Parathyroid adenoma (tissue), 2 donors: ENCODE measurements at regions not wholly inside any gene's neighbourhood (a gene's known extent, or its start where the extent isn't known, plus 50 kb on each side); places are given as distances from the start of the nearest gene placed in this dataset.

ENCODE experiments used
- H2AFZ ChIP-seq: fragments of 300-600 bp; sonication (generic); one replicate; pipeline ENCODE4 v1.7.0; 2017; ENCODE audit warnings: antibody characterized with exemption, mild to moderate bottlenecking
- H3K27ac ChIP-seq: fragments of 300-600 bp; sonication (generic); one replicate; pipeline ENCODE4 v1.7.0; 2017
- H3K27me3 ChIP-seq: fragments of 300-600 bp; sonication (generic); one replicate; pipeline ENCODE4 v1.7.0; 2017; ENCODE audit warnings: low read length; ENCODE audit not compliant: control insufficient read depth, insufficient read depth
- H3K36me3 ChIP-seq: fragments of 300-600 bp; sonication (generic); one replicate; pipeline ENCODE4 v1.7.0; 2017; ENCODE audit warnings: low read length; ENCODE audit not compliant: control insufficient read depth, insufficient read depth
- H3K4me1 ChIP-seq: fragments of 300-600 bp; sonication (generic); one replicate; pipeline ENCODE4 v1.7.0; 2017; ENCODE audit warnings: control low read depth
- H3K4me2 ChIP-seq: fragments of 300-600 bp; sonication (generic); one replicate; pipeline ENCODE4 v1.7.0; 2017; ENCODE audit warnings: low read length
- H3K4me3 ChIP-seq: fragments of 300-600 bp; sonication (generic); one replicate; pipeline ENCODE4 v1.7.0; 2017; ENCODE audit warnings: low read depth, low read length
- H3K79me2 ChIP-seq: fragments of 300-600 bp; sonication (generic); one replicate; pipeline ENCODE4 v1.7.0; 2017; ENCODE audit warnings: control low read depth
- H3K9ac ChIP-seq: fragments of 300-600 bp; sonication (generic); one replicate; pipeline ENCODE4 v1.7.0; 2017; ENCODE audit warnings: mild to moderate bottlenecking
- H3K9me3 ChIP-seq: fragments of 300-600 bp; sonication (generic); one replicate; pipeline ENCODE4 v1.7.0; 2017; ENCODE audit warnings: low read length; ENCODE audit not compliant: control insufficient read depth
- CTCF ChIP-seq: fragments of 300-600 bp; sonication (generic); IDR thresholded peaks from one replicate; pipeline ENCODE4 v1.7.0; 2017; ENCODE audit warnings: antibody characterized with exemption, mild to moderate bottlenecking
- donor health status: primary hyperparathyroidism.

GRCh38 chr18:6575908-6576307 is 153.6 kb upstream of the ARHGAP28 start:
- no peak overlapping the region for H3K4me3 ChIP-seq

GRCh38 chr18:6576718-6577375 is 152.7 kb upstream of the ARHGAP28 start:
- H3K4me2 ChIP-seq = no peak overlapping the region

More at GRCh38 chr18:6575908-6576307, 153.6 kb upstream of the ARHGAP28 start:
- H3K9me3 ChIP-seq = no peaks in the 10 kb centered on the region
- H3K79me2 ChIP-seq = no peaks in the 10 kb centered on the region
- H3K4me1 ChIP-seq = no peaks in the 10 kb centered on the region
- H3K4me2 ChIP-seq = no peak overlapping the region
- TF ChIP-seq CTCF = no peak
- H3K9ac ChIP-seq = no peak overlapping the region
- H3K27ac ChIP-seq = no peak overlapping the region
- no peaks in the 10 kb centered on the region for H3K27me3 ChIP-seq
- H3K36me3 ChIP-seq = no peaks in the 10 kb centered on the region
- no peak overlapping the region for H2AFZ ChIP-seq

GRCh38 chr18:6578686-6579085 is 150.8 kb upstream of the ARHGAP28 start:
- H3K79me2 ChIP-seq = no peaks in the 10 kb centered on the region
- no peak overlapping the region for H2AFZ ChIP-seq
- H3K4me1 ChIP-seq = no peaks in the 10 kb centered on the region
- H3K9ac ChIP-seq = no peak overlapping the region
- no peak overlapping the region for H3K4me3 ChIP-seq
- H3K27ac ChIP-seq = no peak overlapping the region
- no peaks in the 10 kb centered on the region for H3K36me3 ChIP-seq
- no peaks in the 10 kb centered on the region for H3K9me3 ChIP-seq
- TF ChIP-seq CTCF = no peak
- H3K4me2 ChIP-seq = no peak overlapping the region
- no peaks in the 10 kb centered on the region for H3K27me3 ChIP-seq

More at GRCh38 chr18:6576718-6577375, 152.7 kb upstream of the ARHGAP28 start:
- H3K36me3 ChIP-seq = no peaks in the 10 kb centered on the region
- H3K79me2 ChIP-seq = no peaks in the 10 kb centered on the region
- H3K4me1 ChIP-seq = no peaks in the 10 kb centered on the region
- no peak overlapping the region for H3K27ac ChIP-seq
- no peaks in the 10 kb centered on the region for H3K27me3 ChIP-seq
- TF ChIP-seq CTCF = no peak
- H3K9ac ChIP-seq = no peak overlapping the region
- no peak overlapping the region for H2AFZ ChIP-seq
- H3K9me3 ChIP-seq = no peaks in the 10 kb centered on the region
- H3K4me3 ChIP-seq = no peak overlapping the region

- Histone ChIP-seq H3K79me2 (no peaks in the 10 kb centered on the region), H3K27me3 (no peaks in the 10 kb centered on the region), H3K9me3 (no peaks in the 10 kb centered on the region), H3K4me3 (no peak overlapping the region), H3K27ac (no peak overlapping the region), H3K9ac (no peak overlapping the region), H3K4me2 (no peak overlapping the region), H3K36me3 (no peaks in the 10 kb centered on the region), H3K4me1 (no peaks in the 10 kb centered on the region), H2AFZ (no peak overlapping the region)
- TF ChIP-seq CTCF = no peak
Observed at GRCh38 chr18:6579486-6579885, 150.0 kb upstream of the ARHGAP28 start.

GRCh38 chr18:6580401-6580800 is 149.1 kb upstream of the ARHGAP28 start:
- Histone ChIP-seq H3K27me3 (no peaks in the 10 kb centered on the region), H3K4me1 (no peaks in the 10 kb centered on the region), H3K9ac (no peak overlapping the region), H3K4me3 (no peak overlapping the region), H3K9me3 (no peaks in the 10 kb centered on the region), H3K4me2 (no peak overlapping the region), H3K79me2 (no peaks in the 10 kb centered on the region), H2AFZ (no peak overlapping the region), H3K36me3 (no peaks in the 10 kb centered on the region), H3K27ac (no peak overlapping the region)
- TF ChIP-seq CTCF = no peak
